H9 (cell line): ENCODE measurements at regions not wholly inside any gene's neighbourhood (a gene's known extent, or its start where the extent isn't known, plus 50 kb on each side); places are given as distances from the start of the nearest gene placed in this dataset.

Source experiments
- DNase-seq: peaks from one replicate; pipeline ENCODE4 v3.0.0-alpha.2; 2017
- H2AFZ ChIP-seq: one replicate; pipeline ENCODE4 v1.6.1; 2013; ENCODE audit warnings: mild to moderate bottlenecking, low read length, control low read depth, moderate library complexity
- H2AK5ac ChIP-seq: 2 replicates; pipeline ENCODE4 v1.6.1; 2013; ENCODE audit warnings: low read length, control low read depth, mixed read lengths; ENCODE audit not compliant: insufficient read length
- H2BK120ac ChIP-seq: one replicate; pipeline ENCODE4 v1.6.1; 2013; ENCODE audit warnings: low read depth, mild to moderate bottlenecking, low read length, control low read depth, inconsistent platforms; ENCODE audit not compliant: poor library complexity, severe bottlenecking
- H2BK12ac ChIP-seq: 2 replicates; pipeline ENCODE4 v1.6.1; 2013; ENCODE audit warnings: low read length, control low read depth, mixed read lengths, low read depth; ENCODE audit not compliant: insufficient read length
- H2BK15ac ChIP-seq: 2 replicates; pipeline ENCODE4 v1.6.1; 2013; ENCODE audit warnings: low read depth, low read length, control low read depth
- H2BK20ac ChIP-seq: one replicate; pipeline ENCODE4 v1.6.1; 2013; ENCODE audit warnings: low read depth, mild to moderate bottlenecking, low read length, control low read depth, inconsistent platforms; ENCODE audit not compliant: poor library complexity, severe bottlenecking
- H2BK5ac ChIP-seq: 2 replicates; pipeline ENCODE4 v1.6.1; 2013; ENCODE audit warnings: low read length, control low read depth, mixed read lengths; ENCODE audit not compliant: insufficient read length
- H3K14ac ChIP-seq: 2 replicates; pipeline ENCODE4 v1.6.1; 2013; ENCODE audit warnings: low read length, control low read depth; ENCODE audit not compliant: insufficient read depth
- H3K18ac ChIP-seq: 2 replicates; pipeline ENCODE4 v1.6.1; 2013; ENCODE audit warnings: low read depth, mild to moderate bottlenecking, mixed read lengths, low read length, control low read depth; ENCODE audit not compliant: insufficient read length
- H3K23ac ChIP-seq: 2 replicates; pipeline ENCODE4 v1.6.1; 2013; ENCODE audit warnings: low read length, control low read depth, mixed read lengths, low read depth; ENCODE audit not compliant: insufficient read length
- H3K23me2 ChIP-seq: 2 replicates; pipeline ENCODE4 v1.6.1; 2013; ENCODE audit warnings: low read depth, mild to moderate bottlenecking, mixed read lengths, low read length, control low read depth; ENCODE audit not compliant: insufficient read length, poor library complexity, severe bottlenecking
- H3K27ac ChIP-seq: 2 replicates; pipeline ENCODE4 v1.5.1; 2013; ENCODE audit warnings: low read length, control low read depth, mixed read lengths, low read depth; ENCODE audit not compliant: insufficient read length
- H3K27me3 ChIP-seq: 2 replicates; pipeline ENCODE4 v1.6.1; 2013; ENCODE audit warnings: low read length, control low read depth, inconsistent platforms; ENCODE audit not compliant: insufficient read depth
- H3K4ac ChIP-seq: 2 replicates; pipeline ENCODE4 v1.6.1; 2013; ENCODE audit warnings: low read depth, mild to moderate bottlenecking, control low read depth, inconsistent platforms, low read length, moderate library complexity
- H3K4me1 ChIP-seq: 2 replicates; pipeline ENCODE4 v1.6.1; 2013; ENCODE audit warnings: low read length, control low read depth, inconsistent platforms; ENCODE audit not compliant: insufficient read depth
- H3K4me2 ChIP-seq: 2 replicates; pipeline ENCODE4 v1.6.1; 2013; ENCODE audit warnings: low read length, control low read depth, mixed read lengths; ENCODE audit not compliant: insufficient read length, insufficient read depth
- H3K56ac ChIP-seq: 2 replicates; pipeline ENCODE4 v1.6.1; 2013; ENCODE audit warnings: low read depth, mild to moderate bottlenecking, mixed read lengths, low read length, control low read depth; ENCODE audit not compliant: insufficient read length
- H3K79me1 ChIP-seq: 2 replicates; pipeline ENCODE4 v1.6.1; 2013; ENCODE audit warnings: low read depth, mild to moderate bottlenecking, moderate library complexity, low read length, control low read depth, inconsistent platforms; ENCODE audit not compliant: insufficient read depth, poor library complexity, severe bottlenecking
- H3K79me2 ChIP-seq: 2 replicates; pipeline ENCODE4 v1.6.1; 2013; ENCODE audit warnings: low read length, control low read depth, inconsistent platforms; ENCODE audit not compliant: insufficient read depth
- H3K9ac ChIP-seq: 2 replicates; pipeline ENCODE4 v1.6.1; 2013; ENCODE audit warnings: low read length, control low read depth, mixed read lengths; ENCODE audit not compliant: insufficient read length; ENCODE audit errors: extremely low read depth
- H3K9me3 ChIP-seq: one replicate; pipeline ENCODE4 v1.6.1; 2013; ENCODE audit warnings: low read depth, low read length, inconsistent platforms; ENCODE audit not compliant: control insufficient read depth
- H3T11ph ChIP-seq: one replicate; pipeline ENCODE4 v1.6.1; 2013; ENCODE audit warnings: mild to moderate bottlenecking, low read length, control low read depth, inconsistent platforms
- H4K20me1 ChIP-seq: one replicate; pipeline ENCODE4 v1.6.1; 2013; ENCODE audit not compliant: control insufficient read depth, insufficient read length, insufficient read depth
- H4K5ac ChIP-seq: 2 replicates; pipeline ENCODE4 v1.6.1; 2013; ENCODE audit warnings: low read depth, mild to moderate bottlenecking, mixed read lengths, low read length, control low read depth; ENCODE audit not compliant: insufficient read length
- H4K8ac ChIP-seq: replicated peaks from 2 replicates; pipeline ENCODE4 v1.6.1; 2013; ENCODE audit warnings: low read length, control low read depth, mixed read lengths, low read depth; ENCODE audit not compliant: insufficient read length
- H4K91ac ChIP-seq: 2 replicates; pipeline ENCODE4 v1.6.1; 2013; ENCODE audit warnings: low read depth, mild to moderate bottlenecking, moderate library complexity, mixed read lengths, low read length, control low read depth; ENCODE audit not compliant: insufficient read length
- H3K27ac Mint-ChIP-seq, 3 experiments: 2 replicates in 2 of 3; 3 replicates in 1 of 3; pipeline ENCODE4 v1.8.0; 2020 to 2021; ENCODE audit warnings: mixed read lengths in 3 of 3, mild to moderate bottlenecking in 1 of 3, moderate library complexity in 1 of 3
- H3K27me3 Mint-ChIP-seq: 2 replicates; pipeline ENCODE4 v1.8.0; 2021; ENCODE audit warnings: low read depth, mild to moderate bottlenecking, moderate library complexity, mixed read lengths
- H3K36me3 Mint-ChIP-seq, 3 experiments: 2 replicates in 2 of 3; 3 replicates in 1 of 3; pipeline ENCODE4 v1.8.0; 2020 to 2021; ENCODE audit warnings: low read depth in 3 of 3, mixed read lengths in 3 of 3; ENCODE audit not compliant: insufficient read depth in 1 of 3
- H3K4me1 Mint-ChIP-seq, 2 experiments: 2 replicates each; pipeline ENCODE4 v1.8.0; 2020; ENCODE audit warnings: mixed read lengths in 2 of 2
- H3K4me3 Mint-ChIP-seq, 2 experiments: 2 replicates in 1 of 2; 3 replicates in 1 of 2; pipeline ENCODE4 v1.8.0; 2020 to 2021; ENCODE audit warnings: mild to moderate bottlenecking in 2 of 2, mixed read lengths in 2 of 2, moderate library complexity in 1 of 2
- H3K9me3 Mint-ChIP-seq, 2 experiments: 2 replicates in 1 of 2; 3 replicates in 1 of 2; pipeline ENCODE4 v1.8.0; 2020; ENCODE audit warnings: mild to moderate bottlenecking in 2 of 2, mixed read lengths in 2 of 2, moderate library complexity in 1 of 2
- WGBS: extraction: QIAGEN DNeasy Blood & Tissue Kit; methylation state at CpG from one replicate; pipeline ENCODE4 v1.1.7; 2013; ENCODE audit warnings: missing lambda C conversion rate, low lambda C conversion rate, mixed read lengths; ENCODE audit not compliant: insufficient read length; ENCODE audit errors: extremely low coverage; 5-methylcytosine and 5-hydroxymethylcytosine counted together
- TF ChIP-seq, protein P1 (sequence below): fragments of 200-600 bp; sonication (generic); conservative IDR thresholded peaks from 3 replicates; pipeline ENCODE4 v1.8.0; 2021; ENCODE audit warnings: antibody characterized with exemption, mild to moderate bottlenecking

DNA sequence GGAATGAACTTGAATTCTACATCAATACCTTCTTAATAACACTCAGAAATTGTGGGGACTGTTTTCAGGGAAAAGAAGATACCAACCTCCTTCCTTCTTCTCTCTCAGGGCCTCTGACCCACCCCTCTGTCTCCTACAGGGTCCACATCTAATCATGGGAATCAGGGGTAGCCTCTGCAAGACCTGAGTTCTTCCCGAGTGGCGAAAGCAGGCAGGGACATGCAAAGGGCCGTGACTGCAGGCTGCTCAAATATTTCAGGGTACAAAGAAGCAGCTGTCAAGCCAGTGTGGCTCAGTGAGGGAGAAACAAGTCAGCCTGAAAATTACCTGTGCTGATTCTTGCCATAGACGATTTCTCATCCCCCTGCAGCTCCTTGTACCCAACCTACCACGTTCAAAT, 123.1 kb upstream of the PARP11 start:
- H2AFZ ChIP-seq, result no peak overlapping the region
- H3K56ac ChIP-seq, result no peak overlapping the region
- H2BK15ac ChIP-seq, result no peak overlapping the region
- WGBS, result no CpG with 5 or more reads among the region's 5 CpGs
- H3K4me2 ChIP-seq, result no peak overlapping the region
- H3K23me2 ChIP-seq, result no peaks in the 10 kb centered on the region
- H4K91ac ChIP-seq, result no peak overlapping the region
- peaks cover 4% of the 10 kb centered on the region; the same call in 1 of the 2 replicates for H3K4me1 ChIP-seq
- Mint-ChIP-seq H3K27ac (no peak overlapping the region), H3K36me3 (peaks cover 0 to 9% (median 8%) of the 10 kb centered on the region in 3 experiments; a peak in 3 of 7 replicates), H3K4me1 (peaks cover 7 to 20% of the 10 kb centered on the region in 2 experiments), H3K27me3 (peaks cover 21% of the 10 kb centered on the region), H3K9me3 (peaks cover 3 to 9% of the 10 kb centered on the region in 2 experiments; a peak in 4 of 5 replicates), H3K4me3 (no peak overlapping the region)
- H4K20me1 ChIP-seq, result no peaks in the 10 kb centered on the region
- H2AK5ac ChIP-seq, result no peak overlapping the region
- H3K27ac ChIP-seq, result no peak overlapping the region
- H3K9ac ChIP-seq, result no peak overlapping the region
- H2BK20ac ChIP-seq, result no peak overlapping the region
- no peak overlapping the region for H4K5ac ChIP-seq
- H3K9me3 ChIP-seq, result no peaks in the 10 kb centered on the region
- no peak overlapping the region for H3K23ac ChIP-seq
- H3K27me3 ChIP-seq, result no peaks in the 10 kb centered on the region
- no peak overlapping the region for H2BK12ac ChIP-seq
- no peak overlapping the region for H3K18ac ChIP-seq
- DNase-seq, result no peak
- no peak overlapping the region for H2BK120ac ChIP-seq
- H3K79me1 ChIP-seq, result no peaks in the 10 kb centered on the region
- H3K4ac ChIP-seq, result no peak overlapping the region
- H3T11ph ChIP-seq, result no peak overlapping the region
- TF ChIP-seq, protein P1, sequence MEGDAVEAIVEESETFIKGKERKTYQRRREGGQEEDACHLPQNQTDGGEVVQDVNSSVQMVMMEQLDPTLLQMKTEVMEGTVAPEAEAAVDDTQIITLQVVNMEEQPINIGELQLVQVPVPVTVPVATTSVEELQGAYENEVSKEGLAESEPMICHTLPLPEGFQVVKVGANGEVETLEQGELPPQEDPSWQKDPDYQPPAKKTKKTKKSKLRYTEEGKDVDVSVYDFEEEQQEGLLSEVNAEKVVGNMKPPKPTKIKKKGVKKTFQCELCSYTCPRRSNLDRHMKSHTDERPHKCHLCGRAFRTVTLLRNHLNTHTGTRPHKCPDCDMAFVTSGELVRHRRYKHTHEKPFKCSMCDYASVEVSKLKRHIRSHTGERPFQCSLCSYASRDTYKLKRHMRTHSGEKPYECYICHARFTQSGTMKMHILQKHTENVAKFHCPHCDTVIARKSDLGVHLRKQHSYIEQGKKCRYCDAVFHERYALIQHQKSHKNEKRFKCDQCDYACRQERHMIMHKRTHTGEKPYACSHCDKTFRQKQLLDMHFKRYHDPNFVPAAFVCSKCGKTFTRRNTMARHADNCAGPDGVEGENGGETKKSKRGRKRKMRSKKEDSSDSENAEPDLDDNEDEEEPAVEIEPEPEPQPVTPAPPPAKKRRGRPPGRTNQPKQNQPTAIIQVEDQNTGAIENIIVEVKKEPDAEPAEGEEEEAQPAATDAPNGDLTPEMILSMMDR, result no peak
- no peak overlapping the region for H3K14ac ChIP-seq
- no peak overlapping the region for H2BK5ac ChIP-seq
- H4K8ac ChIP-seq, result no peak overlapping the region
- H3K79me2 ChIP-seq, result no peaks in the 10 kb centered on the region
